ENCODE measurements at regions not wholly inside any gene's neighbourhood (a gene's known extent, or its start where the extent isn't known, plus 50 kb on each side); places are given as distances from the start of the nearest gene placed in this dataset.
"Not testable (repeated sequence)": the region's sequence is repeated elsewhere in the genome, so short reads cannot be mapped to it uniquely, and the experiment has no call there.

GRCh38 chr10:38350645-38351044 is 256.5 kb downstream of the ZNF37A start:
- not testable (repeated sequence) for TF ChIP-seq CTCF, POLR2A (IDR thresholded peaks at IDR 0.05)

Data from thyroid gland (tissue), 4 donors.